Loucy (cell line): ENCODE measurements at regions not wholly inside any gene's neighbourhood (a gene's known extent, or its start where the extent isn't known, plus 50 kb on each side); places are given as distances from the start of the nearest gene placed in this dataset.

ENCODE experiments used
- CTCF ChIP-seq: fragments of 200-600 bp; sonication (generic); conservative IDR thresholded peaks from 2 replicates; pipeline ENCODE4 v1.5.1; 2014; ENCODE audit warnings: mild to moderate bottlenecking, antibody characterized with exemption, low read length
- EZH2phosphoT487 ChIP-seq: fragments of 200-600 bp; IDR thresholded peaks from 2 replicates; pipeline ENCODE4 v1.6.1; 2018; ENCODE audit warnings: antibody characterized with exemption, mild to moderate bottlenecking, moderate library complexity, borderline replicate concordance

- no peak for TF ChIP-seq CTCF
- no peak for TF ChIP-seq EZH2phosphoT487
Measured at GRCh38 chr13:60230593-60230992, 66.9 kb upstream of the DIAPH3 start.
